Stomach (tissue), 8 donors: ENCODE measurements at regions not wholly inside any gene's neighbourhood (a gene's known extent, or its start where the extent isn't known, plus 50 kb on each side); places are given as distances from the start of the nearest gene placed in this dataset.
"Not testable (repeated sequence)": the region's sequence is repeated elsewhere in the genome, so short reads cannot be mapped to it uniquely, and the experiment has no call there.

Experiments
- DNase-seq, 2 donors: peaks; one replicate each; pipeline versions ENCODE4 v3.0.0 to v3.0.0-alpha.2; 2013 to 2019
- H3K27ac ChIP-seq, 5 donors: fragments of 200-600 bp in 4 of 5; sonication (generic) in 4 of 5; one replicate each; pipeline ENCODE4 v1.5.1; 2013 to 2019; ENCODE audit warnings: mild to moderate bottlenecking in 1 of 5, moderate library complexity in 1 of 5
- H3K27me3 ChIP-seq, 3 donors: fragments of 200-600 bp; sonication (generic); one replicate each; pipeline ENCODE4 v1.5.1; 2017 to 2019; ENCODE audit warnings: mixed run types in 1 of 3
- H3K36me3 ChIP-seq, 4 donors: fragments of 200-600 bp; sonication (generic); 1 replicate in 3 of 4; 2 replicates in 1 of 4; pipeline ENCODE4 v1.5.1; 2016 to 2019
- H3K4me1 ChIP-seq, 4 donors: fragments of 200-600 bp; sonication (generic); one replicate each; pipeline ENCODE4 v1.5.1; 2016 to 2019
- H3K4me3 ChIP-seq, 4 donors: fragments of 200-600 bp; sonication (generic) in 3 of 4; one replicate each; pipeline ENCODE4 v1.5.1; 2016 to 2019; ENCODE audit warnings: mild to moderate bottlenecking in 1 of 4
- H3K9me3 ChIP-seq, 4 donors: fragments of 200-600 bp; sonication (generic); one replicate each; pipeline ENCODE4 v1.5.1; 2016 to 2019
- CTCF ChIP-seq, 7 experiments: fragments of 450-650 bp in 4 of 7; fragments of 200-600 bp in 3 of 7; sonication (generic) in 3 of 7; IDR thresholded peaks; one replicate each; pipeline ENCODE4 v1.5.1; 2016 to 2019; ENCODE audit warnings: antibody characterized with exemption in 7 of 7, control low read depth in 2 of 7, mild to moderate bottlenecking in 1 of 7
- EP300 ChIP-seq: sonication (generic); formaldehyde crosslinking; IDR thresholded peaks from one replicate; pipeline ENCODE4 v1.6.1; 2017; ENCODE audit warnings: antibody characterized with exemption
- POLR2A ChIP-seq, 4 donors: fragments of 450-650 bp; IDR thresholded peaks; one replicate each; pipeline ENCODE4 v1.6.1; 2016; ENCODE audit warnings: antibody characterized with exemption in 4 of 4, control low read depth in 2 of 4, mild to moderate bottlenecking in 1 of 4, moderate library complexity in 1 of 4
- POLR2AphosphoS5 ChIP-seq, 3 donors: sonication (generic); formaldehyde crosslinking; IDR thresholded peaks; one replicate each; pipeline ENCODE4 v1.6.1; 2016; ENCODE audit warnings: antibody characterized with exemption in 3 of 3
- WGBS, 5 donors: extraction: QIAGEN DNeasy Blood & Tissue Kit in 3 of 5; methylation state at CpG; one replicate each; pipeline versions ENCODE4 v1.1.5 to v1.1.7; 2013 to 2018; 5-methylcytosine and 5-hydroxymethylcytosine counted together
- intact Hi-C: fragments of 100-400 bp; cut with DNase I; formaldehyde crosslinking; loops from one replicate; pipeline ENCODE4 v1.15.1; 2023; ENCODE audit warnings: low total_unique reads
- donor health status: healthy with polysubstance abuse.
- donor health status: Bipolar disorder and iron deficiency.
- donor health status: healthy.

GRCh38 chr2:82340578-82341053 is 2036.1 kb upstream of the LRRTM1 start:
- intact Hi-C loops, result no loop called here
- WGBS, 5 donors, result 42 to 62% (median 53%) methylated on average over 2 of the region's 2 CpGs
- DNase-seq, result no peak

GRCh38 chr2:82339805-82340204 is 2035.3 kb upstream of the LRRTM1 start:
- H3K4me1 ChIP-seq, result no peaks in the 10 kb centered on the region
- H3K9me3 ChIP-seq, result no peaks in the 10 kb centered on the region
- no peaks in the 10 kb centered on the region for H3K27me3 ChIP-seq
- H3K27ac ChIP-seq, result no peak overlapping the region
- WGBS, 5 donors, result 69 to 95% (median 85%) methylated on average over 2 of the region's 2 CpGs
- DNase-seq, result no peak
- intact Hi-C loops, result no loop called here
- no peak overlapping the region for H3K4me3 ChIP-seq
- H3K36me3 ChIP-seq, result no peaks in the 10 kb centered on the region
- TF ChIP-seq EP300 (no peak), CTCF (IDR thresholded peaks at IDR 0.05) (no peak), POLR2AphosphoS5 (IDR thresholded peaks at IDR 0.05) (no peak)

More at GRCh38 chr2:82340578-82341053, 2036.1 kb upstream of the LRRTM1 start:
- TF ChIP-seq POLR2AphosphoS5 (IDR thresholded peaks at IDR 0.05), result no peak
- no peak for TF ChIP-seq CTCF (IDR thresholded peaks at IDR 0.05)
- no peak for TF ChIP-seq EP300
- TF ChIP-seq POLR2A (IDR thresholded peaks at IDR 0.05), result no peak
- Histone ChIP-seq H3K36me3 (no peaks in the 10 kb centered on the region), H3K27ac (no peak overlapping the region), H3K4me1 (no peaks in the 10 kb centered on the region), H3K27me3 (no peaks in the 10 kb centered on the region), H3K9me3 (no peaks in the 10 kb centered on the region), H3K4me3 (no peak overlapping the region)

- Histone ChIP-seq H3K27me3 (no peaks in the 10 kb centered on the region), H3K4me3 (no peak overlapping the region), H3K36me3 (no peaks in the 10 kb centered on the region), H3K27ac (no peak overlapping the region), H3K9me3 (no peaks in the 10 kb centered on the region), H3K4me1 (no peaks in the 10 kb centered on the region)
- no peak for TF ChIP-seq CTCF (IDR thresholded peaks at IDR 0.05)
- TF ChIP-seq EP300, result no peak
- no peak for TF ChIP-seq POLR2A (IDR thresholded peaks at IDR 0.05)
- DNase-seq, result no peak
- 88 to 91% (median 89%) methylated on average over 7 to 9 of the region's 9 CpGs for WGBS, 5 donors
- intact Hi-C loops, result no loop called here
These were observed 2029.1 kb upstream of the LRRTM1 start for GRCh38 chr2:82333697-82334096.

- TF ChIP-seq EP300 (no peak), CTCF (IDR thresholded peaks at IDR 0.05) (no peak), POLR2A (IDR thresholded peaks at IDR 0.05) (no peak), POLR2AphosphoS5 (IDR thresholded peaks at IDR 0.05) (no peak)
- WGBS, 5 donors, result 46 to 61% (median 56%) methylated on average over 2 of the region's 2 CpGs
- intact Hi-C loops, result no loop called here
- Histone ChIP-seq H3K9me3 (peaks cover 0 to 11% (median 0%) of the 10 kb centered on the region in 4 donors), H3K27me3 (no peaks in the 10 kb centered on the region), H3K4me1 (no peaks in the 10 kb centered on the region), H3K4me3 (no peak overlapping the region), H3K27ac (no peak overlapping the region), H3K36me3 (no peaks in the 10 kb centered on the region)
- no peak for DNase-seq
These were observed 2025.6 kb upstream of the LRRTM1 start for GRCh38 chr2:82330155-82330554.

GRCh38 chr2:82326180-82326767 is 2021.7 kb upstream of the LRRTM1 start:
- H3K9me3 ChIP-seq, result peaks cover 0 to 11% (median 0%) of the 10 kb centered on the region in 4 donors
- DNase-seq, H3K4me3 ChIP-seq, intact Hi-C loops, H3K27ac ChIP-seq, H3K27me3 ChIP-seq, H3K36me3 ChIP-seq, H3K4me1 ChIP-seq: not testable (repeated sequence)
- 94 to 99% (median 97%) methylated on average over 9 to 42 of the region's 42 CpGs for WGBS, 5 donors
